Inflammatory macrophage treated with lipopolysaccharide for 1 hour (primary cell): ENCODE measurements at regions not wholly inside any gene's neighbourhood (a gene's known extent, or its start where the extent isn't known, plus 50 kb on each side); places are given as distances from the start of the nearest gene placed in this dataset.
"Not testable (repeated sequence)": the region's sequence is repeated elsewhere in the genome, so short reads cannot be mapped to it uniquely, and the experiment has no call there.

Experiments used
- DNase-seq, 2 donors: peaks; one replicate each; pipeline ENCODE4 v3.0.0-alpha.2; 2020 to 2022

DNA sequence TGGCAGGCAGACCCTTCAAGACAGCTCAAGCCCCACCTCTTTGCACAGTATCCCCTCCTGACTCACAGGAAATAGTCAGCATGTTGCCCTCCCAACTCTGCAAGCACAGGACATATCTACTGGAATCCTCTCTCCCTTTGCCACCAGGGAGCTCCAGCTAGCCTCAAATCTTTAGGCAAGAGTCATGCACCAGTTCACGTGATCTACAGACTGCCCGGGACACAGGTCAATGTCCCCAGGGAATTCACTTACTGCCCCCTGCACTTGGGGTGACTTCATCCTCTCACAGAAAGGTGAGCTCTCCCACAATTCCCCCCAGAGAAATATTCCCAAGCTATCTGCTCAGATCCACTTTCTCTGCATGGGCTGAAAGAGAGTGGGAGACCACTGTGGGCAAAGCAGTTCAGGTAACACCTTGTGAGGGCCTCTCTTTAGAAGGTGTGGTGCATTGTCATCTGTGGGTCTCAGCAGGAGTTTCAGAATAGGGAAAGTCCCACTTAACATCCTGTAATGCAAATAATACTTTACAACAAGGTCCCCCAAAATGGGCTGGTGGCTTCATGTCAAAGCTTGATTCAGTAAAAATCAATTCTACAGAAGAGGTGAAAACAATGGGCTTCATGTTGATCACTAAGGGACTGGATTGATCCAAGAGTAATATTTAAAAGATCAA, 129.9 kb downstream of the NOC3L start:
- DNase-seq: no peak

DNA sequence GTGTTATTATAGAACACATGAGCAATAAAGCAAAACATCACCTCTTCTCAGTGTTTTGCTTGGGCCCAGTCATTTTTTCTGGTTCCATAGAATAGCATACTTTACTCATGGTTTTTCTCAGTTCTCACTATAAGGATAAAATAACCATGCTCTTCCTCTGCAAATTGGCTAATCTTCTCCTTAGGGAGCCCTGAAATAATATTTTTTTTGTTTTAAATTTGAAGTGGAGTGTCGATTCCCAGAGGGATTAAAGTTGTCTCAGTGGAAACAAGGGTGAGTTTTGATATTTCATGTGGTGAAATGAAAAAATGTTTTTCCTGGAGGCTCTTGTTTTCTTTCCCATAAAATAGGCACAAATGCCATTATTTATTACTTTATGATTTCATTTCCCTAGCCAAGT, 127.3 kb downstream of the NOC3L start:
- no peak for DNase-seq

DNA sequence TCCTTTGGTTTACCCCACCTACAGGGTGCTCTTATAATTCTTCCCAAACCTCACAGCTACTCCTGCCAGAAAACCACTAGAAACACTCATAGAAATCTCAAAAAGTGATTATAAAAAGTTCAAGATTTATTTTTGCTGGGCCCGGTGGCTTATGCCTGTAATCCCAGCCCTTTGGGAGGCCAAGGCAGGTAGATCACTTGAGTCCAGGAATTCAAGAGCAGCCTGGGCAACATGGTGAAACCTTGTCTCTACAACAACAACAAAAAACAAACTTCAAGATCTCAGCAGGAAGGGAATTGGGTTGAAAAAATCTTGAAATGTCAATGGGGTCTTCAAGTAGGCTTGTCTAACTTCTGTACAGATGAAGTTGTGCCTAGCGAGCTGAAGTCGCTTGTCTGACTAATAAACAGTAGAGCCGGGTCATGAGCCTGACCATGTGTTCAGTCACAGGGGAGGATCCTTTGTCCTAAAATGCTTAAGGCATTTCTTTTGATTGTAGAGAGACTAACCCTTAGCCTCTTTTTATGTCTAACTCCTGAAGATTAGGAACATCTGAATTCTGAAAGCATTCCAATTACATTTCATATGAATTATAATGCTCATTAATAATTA, 124.6 kb downstream of the NOC3L start:
- DNase-seq: no peak

DNA sequence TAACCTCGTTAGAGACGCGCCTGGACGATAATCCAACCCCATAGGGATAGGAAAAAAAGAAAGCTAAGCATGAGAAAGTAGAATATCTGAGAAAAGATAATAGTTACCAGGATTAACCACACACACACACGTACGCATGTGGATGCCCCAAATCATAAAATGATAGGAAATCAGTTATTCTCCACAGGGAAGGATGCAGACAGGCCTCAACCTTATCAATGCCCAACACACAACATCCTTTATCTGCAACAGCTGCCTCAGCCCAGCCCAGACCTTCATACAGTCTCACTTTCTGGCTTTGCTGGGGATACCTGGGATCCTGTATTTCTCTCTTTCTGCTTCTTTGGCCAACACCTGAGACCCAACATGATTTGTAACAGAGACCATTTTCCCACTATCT, 123.0 kb downstream of the NOC3L start:
- DNase-seq: no peak

DNA sequence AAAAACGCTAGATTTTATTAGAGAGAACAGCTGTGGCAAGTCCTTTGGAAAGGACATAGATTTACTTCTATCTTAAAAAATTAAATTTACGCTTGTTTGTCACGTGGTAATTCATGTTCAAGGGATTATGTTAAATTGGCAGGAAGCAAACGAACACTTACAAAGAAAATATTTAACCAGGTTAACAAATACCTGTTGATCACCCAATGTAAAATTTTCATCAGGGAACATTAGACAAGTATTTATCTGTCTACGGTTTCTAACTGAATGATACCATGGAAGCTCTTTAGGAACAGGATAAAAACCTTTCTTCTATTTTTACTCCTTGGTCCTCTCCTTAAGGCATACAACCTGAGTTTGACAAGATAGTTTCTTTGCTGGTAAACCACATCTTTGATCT, 122.2 kb downstream of the NOC3L start:
- DNase-seq: no peak

DNA sequence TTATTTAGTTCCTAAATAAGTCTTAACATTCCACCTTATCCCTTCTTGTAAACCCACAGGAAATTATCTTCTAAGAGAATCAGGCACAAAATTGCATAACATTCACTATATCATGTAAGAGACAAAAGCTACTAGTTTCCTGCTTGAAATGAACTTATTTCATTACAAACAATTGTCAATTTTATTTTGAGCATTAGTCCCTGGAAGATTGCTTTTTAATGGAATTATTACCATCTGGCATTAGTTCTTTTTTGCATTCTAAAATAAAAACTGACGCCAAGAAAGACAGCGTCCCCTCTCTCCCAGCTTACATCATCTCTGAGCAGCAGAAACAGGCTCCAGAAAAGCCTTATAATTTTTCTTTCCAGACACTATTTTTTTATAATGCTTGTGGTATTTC, 121.8 kb downstream of the NOC3L start:
- DNase-seq: no peak

DNA sequence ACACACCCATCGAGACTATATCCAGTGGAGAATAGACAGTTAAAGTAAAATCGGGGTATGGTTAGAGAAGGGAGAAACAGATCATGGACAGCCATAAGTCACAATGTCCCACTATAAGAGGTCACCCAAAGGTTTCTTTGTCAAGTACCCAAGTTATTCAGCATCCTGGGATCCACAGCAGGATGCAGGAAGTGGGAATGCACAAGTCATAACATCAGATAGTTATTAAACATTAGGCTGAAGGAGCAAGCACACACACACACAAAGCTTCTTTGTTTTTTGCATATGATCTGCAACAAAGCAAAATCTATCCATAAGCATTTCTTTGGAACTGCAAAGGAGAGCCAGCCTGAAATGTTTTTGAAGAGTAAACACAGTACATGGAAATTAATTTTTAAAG, 111.6 kb downstream of the NOC3L start:
- DNase-seq: no peak

DNA sequence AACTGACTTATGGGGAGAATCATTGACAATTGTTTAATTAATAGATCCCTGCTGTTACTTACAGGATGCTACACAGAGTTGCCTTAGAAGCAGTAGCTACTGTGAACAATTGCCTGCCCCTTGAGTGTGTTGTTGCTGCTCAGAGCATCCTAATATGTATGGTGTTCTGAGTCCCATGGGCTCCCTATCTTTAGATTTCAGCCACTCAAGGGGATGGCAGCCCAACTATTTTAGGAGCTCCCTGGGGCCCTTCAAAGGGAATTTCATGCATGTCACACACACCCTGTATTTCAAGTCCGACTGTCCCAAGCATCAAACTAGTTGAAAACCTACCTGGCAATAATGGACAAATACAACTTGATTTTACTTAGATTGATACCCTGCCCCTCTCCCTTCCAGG, 111.2 kb downstream of the NOC3L start:
- no peak for DNase-seq

DNA sequence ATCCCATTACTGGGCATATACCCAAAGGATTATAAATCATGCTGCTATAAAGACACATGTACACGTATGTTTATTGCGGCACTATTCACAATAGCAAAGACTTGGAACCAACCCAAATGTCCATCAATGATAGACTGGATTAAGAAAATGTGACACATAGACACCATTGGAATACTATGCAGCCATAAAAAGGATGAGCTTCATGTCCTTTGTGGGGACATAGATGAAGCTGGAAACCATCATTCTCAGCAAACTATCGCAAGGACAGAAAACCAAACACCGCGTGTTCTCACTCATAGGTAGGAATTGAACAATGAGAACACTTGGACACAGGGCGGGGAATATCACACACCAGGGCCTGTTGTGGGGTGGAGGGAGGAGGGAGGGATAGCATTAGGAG, 105.3 kb downstream of the NOC3L start:
- not testable (repeated sequence) for DNase-seq

DNA sequence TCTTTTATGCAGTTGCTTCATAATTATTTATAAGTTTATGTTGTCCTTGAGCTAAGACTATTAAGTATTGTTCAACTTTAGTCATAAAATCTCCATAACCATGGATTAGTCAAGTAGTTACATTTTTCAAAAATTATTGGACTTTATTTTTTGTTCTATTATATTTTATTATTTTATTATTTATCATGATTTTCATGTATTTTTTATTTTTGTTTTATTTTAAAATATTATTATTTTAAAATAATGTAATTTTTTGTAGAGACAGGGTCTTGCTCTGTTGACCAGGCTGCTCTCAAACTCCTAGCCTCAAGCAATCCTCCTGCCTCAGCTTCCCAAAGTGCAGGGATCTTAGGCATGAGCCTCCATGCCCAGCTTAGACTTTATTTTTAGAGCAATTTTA, 102.3 kb downstream of the NOC3L start:
- DNase-seq: no peak

DNA sequence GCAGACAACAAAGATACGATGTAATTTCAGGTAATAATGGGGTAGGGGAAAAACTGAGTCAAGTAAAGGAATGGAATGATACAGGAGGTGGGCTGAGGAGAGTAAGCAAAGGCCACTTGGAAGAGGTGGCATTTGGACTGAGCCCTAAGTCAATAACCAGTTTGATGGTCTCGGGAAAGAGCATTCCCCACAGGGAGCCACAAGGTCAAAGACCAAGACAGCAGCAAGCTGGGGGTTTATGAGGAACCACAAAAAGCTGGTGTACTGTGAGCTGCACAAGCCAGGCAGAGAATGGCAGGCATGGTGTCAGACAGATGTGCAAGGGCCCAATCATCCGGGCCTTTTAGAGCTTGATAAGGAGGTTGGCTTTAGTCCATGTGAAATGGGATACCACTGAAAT, 98.7 kb downstream of the NOC3L start:
- no peak for DNase-seq

DNA sequence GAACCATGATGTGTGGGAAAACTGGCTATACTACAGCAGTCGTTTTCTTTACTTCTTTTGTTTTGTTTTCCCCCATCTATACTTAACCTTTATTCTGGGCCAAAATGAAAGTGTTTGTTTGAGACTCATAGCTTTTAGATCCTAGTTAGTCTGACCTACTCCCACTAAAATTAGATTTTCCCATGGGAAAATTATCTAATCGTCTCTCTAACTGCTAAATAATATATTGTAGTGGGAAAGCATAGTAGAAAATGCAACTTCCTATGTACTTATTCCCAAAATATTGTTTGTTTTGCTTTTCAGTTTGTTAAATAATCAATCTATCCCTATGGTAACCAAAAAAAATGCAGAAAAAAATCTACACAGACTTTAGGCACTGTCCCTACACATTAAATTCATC, 96.6 kb downstream of the NOC3L start:
- DNase-seq: no peak

DNA sequence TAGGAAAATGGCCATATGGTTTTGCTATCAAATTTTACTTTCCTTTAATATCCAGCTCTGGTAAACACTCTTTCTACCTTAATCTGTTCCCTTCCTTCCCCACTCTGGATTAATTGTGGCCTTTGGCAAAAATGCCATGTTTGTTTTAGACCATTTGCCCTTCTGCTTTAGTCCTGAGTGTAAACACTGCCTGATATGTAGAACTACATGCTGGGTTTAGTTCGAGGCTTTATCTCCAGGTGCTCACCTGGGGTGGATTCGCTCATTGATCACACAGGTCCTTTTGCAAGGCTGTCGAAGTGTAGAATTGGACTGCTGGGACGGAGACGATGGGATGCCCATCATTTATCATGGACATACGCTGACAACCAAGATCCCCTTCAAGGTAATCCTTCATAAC, 94.1 kb downstream of the NOC3L start:
- DNase-seq: no peak

DNA sequence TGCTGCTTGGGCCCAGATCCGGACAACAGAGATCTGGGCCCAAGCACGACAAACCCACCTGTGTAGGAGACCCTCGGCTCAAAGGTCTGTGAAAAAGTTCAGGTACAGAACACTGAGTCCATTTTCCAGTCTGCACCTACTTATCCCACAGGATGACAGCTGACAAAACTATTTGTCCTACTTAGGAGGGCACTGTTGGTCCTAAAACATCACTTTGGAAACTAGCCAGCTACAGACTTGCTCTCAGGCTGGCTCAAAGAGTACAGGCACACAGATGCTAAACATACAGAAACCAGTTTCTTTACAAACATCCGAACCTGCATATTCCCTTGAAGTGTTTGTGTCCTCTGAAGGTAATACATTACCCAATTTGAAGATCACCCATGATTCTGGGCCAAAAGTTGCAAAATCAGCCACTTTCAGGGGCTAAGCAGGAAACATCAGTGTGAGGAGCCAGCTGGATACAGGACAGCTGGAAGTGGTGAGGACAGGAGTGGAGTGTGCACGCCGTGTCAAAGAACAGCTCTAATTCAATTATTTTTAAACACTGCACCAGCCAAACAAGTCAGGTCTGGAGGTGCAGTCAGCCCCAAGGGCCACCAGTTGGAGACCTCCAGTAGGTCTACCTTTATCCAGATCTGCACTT, 88.5 kb downstream of the NOC3L start:
- no peak for DNase-seq

DNA sequence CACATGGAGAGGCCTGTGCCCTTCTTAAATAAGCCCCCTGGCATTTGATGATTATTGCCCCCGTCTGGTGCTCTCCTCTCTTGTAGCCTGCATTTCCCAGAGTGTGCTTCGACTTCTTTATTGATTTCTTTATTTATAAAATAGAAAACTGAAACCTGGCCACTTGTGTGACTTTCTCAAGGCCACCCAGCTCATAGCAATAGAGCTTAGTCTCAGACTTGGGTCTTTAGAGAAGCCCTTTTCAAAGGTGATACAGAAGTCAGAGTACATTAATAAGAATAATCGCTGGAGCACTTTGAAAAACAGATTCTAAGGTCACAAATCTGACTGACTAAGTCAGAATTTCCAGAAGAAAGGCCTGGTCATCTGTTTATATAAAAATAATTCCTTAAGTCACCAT, 86.6 kb downstream of the NOC3L start:
- DNase-seq: no peak

DNA sequence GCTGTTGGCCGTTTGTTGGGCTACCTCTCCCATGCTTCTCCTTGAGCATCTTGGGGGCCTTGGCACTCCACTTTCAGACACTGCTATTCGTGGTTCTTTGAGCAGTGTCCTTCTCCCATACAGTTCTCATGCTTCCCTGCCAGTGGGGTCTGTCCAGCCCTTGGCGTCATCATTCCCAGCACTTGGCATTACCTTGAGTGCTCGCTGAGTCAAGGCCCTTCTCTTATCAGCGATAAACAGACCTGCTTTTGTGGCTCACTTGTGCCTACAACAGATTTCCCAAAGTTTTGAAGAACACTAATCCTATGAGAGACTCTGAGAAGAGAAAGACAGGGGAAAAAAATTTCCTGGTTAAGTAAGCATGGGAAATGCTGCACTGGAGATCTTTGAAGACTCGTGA, 85.3 kb downstream of the NOC3L start:
- no peak for DNase-seq

DNA sequence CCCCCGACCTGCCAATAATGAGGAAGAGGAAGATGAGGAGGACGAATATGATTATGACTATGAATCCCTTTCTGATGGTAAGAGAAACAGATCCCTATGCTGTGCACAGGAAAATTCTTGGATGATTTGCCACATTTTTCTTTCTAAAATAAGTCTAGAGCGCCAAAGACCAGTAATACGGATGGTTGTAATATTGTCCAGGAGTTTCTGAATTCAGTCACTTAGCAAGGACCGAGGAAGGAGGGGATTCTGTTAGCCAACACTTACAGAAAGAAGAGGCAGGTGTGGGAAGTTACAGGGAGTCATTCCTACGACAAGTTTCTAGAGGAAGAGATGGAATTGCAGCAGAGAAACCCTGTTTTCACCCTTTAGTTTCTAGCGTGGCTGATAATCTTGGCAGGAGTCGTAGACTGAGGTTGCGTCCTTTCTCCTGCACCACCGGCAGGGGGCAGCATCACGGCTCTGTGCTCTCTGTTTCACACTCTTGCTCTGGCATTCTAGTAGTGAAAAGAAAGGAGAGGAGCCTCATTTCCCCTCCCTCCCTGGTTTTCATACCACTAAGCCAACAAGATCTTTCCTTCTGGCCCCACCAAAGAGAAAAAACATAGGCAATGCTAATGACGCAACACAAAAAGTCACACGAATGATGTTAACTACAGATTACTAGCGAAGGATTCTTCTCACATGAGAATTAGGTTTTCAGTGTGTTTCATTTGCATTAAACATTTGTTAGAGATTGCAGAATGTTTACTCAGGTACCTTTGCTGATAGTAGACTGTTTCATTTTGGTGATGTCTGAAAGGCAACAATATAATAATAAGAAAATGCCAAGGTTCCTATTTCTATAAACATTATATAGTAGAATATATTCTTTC, 82.7 kb downstream of the NOC3L start:
- DNase-seq: peak; percentile 23 to 74

DNA sequence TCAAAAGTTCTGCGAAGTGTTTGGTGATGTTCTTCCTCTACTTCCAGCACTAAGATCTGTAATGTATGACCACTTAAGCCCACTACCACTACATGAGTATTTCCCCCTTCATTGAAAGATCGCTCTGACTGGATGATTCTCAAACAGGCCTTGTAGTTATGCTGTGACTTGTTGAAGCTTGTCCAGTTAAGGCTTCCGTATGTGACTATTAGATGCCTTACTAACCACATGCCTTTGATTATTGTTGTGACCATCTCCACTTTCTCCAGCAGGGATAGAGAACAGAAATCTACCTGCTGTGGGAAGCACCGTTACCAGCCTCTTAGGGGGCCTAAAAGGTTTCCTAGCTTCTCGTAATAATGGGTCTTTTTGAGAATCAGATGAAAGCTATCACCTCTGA, 81.1 kb downstream of the NOC3L start:
- DNase-seq: no peak

DNA sequence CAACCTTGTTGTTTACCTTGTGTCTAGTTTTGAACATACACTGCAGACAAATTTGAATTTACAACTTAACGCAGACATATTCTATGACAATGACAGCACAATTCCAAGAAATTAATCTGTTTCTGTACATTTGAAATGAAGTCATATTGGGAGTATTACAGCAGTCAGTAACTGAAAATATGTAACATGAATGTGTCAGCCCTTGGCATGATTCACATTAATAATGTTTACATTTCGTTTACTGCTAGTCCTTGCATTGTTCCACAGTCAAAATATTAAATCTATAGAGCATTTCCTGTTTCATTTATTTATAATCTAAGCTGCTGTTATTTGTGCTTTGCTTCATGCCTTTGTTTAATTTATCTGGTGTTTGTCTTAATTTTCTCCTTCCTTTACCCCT, 80.4 kb downstream of the NOC3L start:
- DNase-seq: no peak
